IPS-NIHi7 (cell line): ENCODE measurements at regions not wholly inside any gene's neighbourhood (a gene's known extent, or its start where the extent isn't known, plus 50 kb on each side); places are given as distances from the start of the nearest gene placed in this dataset.

Source experiments
- DNase-seq: peaks from one replicate; pipeline ENCODE4 v3.0.0; 2012; ENCODE audit warnings: mixed read lengths; ENCODE audit errors: extremely low spot score

- DNase-seq, result no peak
Observed at GRCh38 chr6:54991761-54992330, 145.3 kb downstream of the FAM83B start.

GRCh38 chr6:54992789-54993188 lies 146.2 kb downstream of the FAM83B start:
- peak; percentile 20 for DNase-seq

- no peak for DNase-seq
Observed at GRCh38 chr6:54993294-54993693, 146.7 kb downstream of the FAM83B start.

- DNase-seq, result no peak
Observed at GRCh38 chr6:54993948-54994347, 147.4 kb downstream of the FAM83B start.

- DNase-seq, result no peak
Observed at GRCh38 chr6:54998576-54998975, 152.0 kb downstream of the FAM83B start.

- DNase-seq, result no peak
Observed at GRCh38 chr6:55003719-55004430, 157.3 kb downstream of the FAM83B start.

GRCh38 chr6:55009131-55009530 lies 162.6 kb downstream of the FAM83B start:
- no peak for DNase-seq

GRCh38 chr6:55011034-55011433 lies 163.3 kb upstream of the HCRTR2 start:
- no peak for DNase-seq

- no peak for DNase-seq
Observed at GRCh38 chr6:55012454-55012853, 161.9 kb upstream of the HCRTR2 start.

GRCh38 chr6:55014321-55015088 lies 159.8 kb upstream of the HCRTR2 start:
- no peak for DNase-seq

- no peak for DNase-seq
Observed at GRCh38 chr6:55016261-55016660, 158.1 kb upstream of the HCRTR2 start.

- DNase-seq, result no peak
Observed at GRCh38 chr6:55017555-55018300, 156.6 kb upstream of the HCRTR2 start.

GRCh38 chr6:55019591-55019990 lies 154.7 kb upstream of the HCRTR2 start:
- DNase-seq, result no peak

- DNase-seq, result no peak
Observed at GRCh38 chr6:55023230-55023629, 151.1 kb upstream of the HCRTR2 start.

GRCh38 chr6:55033016-55033546 lies 141.2 kb upstream of the HCRTR2 start:
- no peak for DNase-seq

GRCh38 chr6:55034752-55035151 lies 139.6 kb upstream of the HCRTR2 start:
- DNase-seq, result no peak

- no peak for DNase-seq
Observed at GRCh38 chr6:55040102-55040848, 134.0 kb upstream of the HCRTR2 start.

- peak; percentile 13 for DNase-seq
Observed at GRCh38 chr6:55046869-55047422, 127.4 kb upstream of the HCRTR2 start.

- no peak for DNase-seq
Observed at GRCh38 chr6:55047451-55048044, 126.8 kb upstream of the HCRTR2 start.

GRCh38 chr6:55049866-55050265 lies 124.4 kb upstream of the HCRTR2 start:
- no peak for DNase-seq

GRCh38 chr6:55052846-55053245 lies 121.5 kb upstream of the HCRTR2 start:
- no peak for DNase-seq
